ENCODE measurements at regions not wholly inside any gene's neighbourhood (a gene's known extent, or its start where the extent isn't known, plus 50 kb on each side); places are given as distances from the start of the nearest gene placed in this dataset.

- no peak overlapping the region for H3K4me3 ChIP-seq (ENCODE audit: low read depth, low read length, poor library complexity, severe bottlenecking)
- H4K20me1 ChIP-seq (ENCODE audit: insufficient read depth, low read length) = no peaks in the 10 kb centered on the region
- H3K27ac ChIP-seq (ENCODE audit: low read depth, low read length, poor library complexity, severe bottlenecking) = no peak overlapping the region
- no peak overlapping the region for H3K9ac ChIP-seq (ENCODE audit: low read length)
- no peaks in the 10 kb centered on the region for H3K4me1 ChIP-seq (ENCODE audit: insufficient read depth, low read length, severe bottlenecking)
- no peaks in the 10 kb centered on the region for H3K79me2 ChIP-seq (ENCODE audit: insufficient read depth, low read length)
- TF ChIP-seq, protein P1, sequence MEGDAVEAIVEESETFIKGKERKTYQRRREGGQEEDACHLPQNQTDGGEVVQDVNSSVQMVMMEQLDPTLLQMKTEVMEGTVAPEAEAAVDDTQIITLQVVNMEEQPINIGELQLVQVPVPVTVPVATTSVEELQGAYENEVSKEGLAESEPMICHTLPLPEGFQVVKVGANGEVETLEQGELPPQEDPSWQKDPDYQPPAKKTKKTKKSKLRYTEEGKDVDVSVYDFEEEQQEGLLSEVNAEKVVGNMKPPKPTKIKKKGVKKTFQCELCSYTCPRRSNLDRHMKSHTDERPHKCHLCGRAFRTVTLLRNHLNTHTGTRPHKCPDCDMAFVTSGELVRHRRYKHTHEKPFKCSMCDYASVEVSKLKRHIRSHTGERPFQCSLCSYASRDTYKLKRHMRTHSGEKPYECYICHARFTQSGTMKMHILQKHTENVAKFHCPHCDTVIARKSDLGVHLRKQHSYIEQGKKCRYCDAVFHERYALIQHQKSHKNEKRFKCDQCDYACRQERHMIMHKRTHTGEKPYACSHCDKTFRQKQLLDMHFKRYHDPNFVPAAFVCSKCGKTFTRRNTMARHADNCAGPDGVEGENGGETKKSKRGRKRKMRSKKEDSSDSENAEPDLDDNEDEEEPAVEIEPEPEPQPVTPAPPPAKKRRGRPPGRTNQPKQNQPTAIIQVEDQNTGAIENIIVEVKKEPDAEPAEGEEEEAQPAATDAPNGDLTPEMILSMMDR (IDR thresholded peaks at IDR 0.05; ENCODE audit: low read length) = no peak
- no peak for TF ChIP-seq EZH2 (IDR thresholded peaks at IDR 0.05; ENCODE audit: borderline replicate concordance, low read length)
- no peak overlapping the region for H3K4me2 ChIP-seq (ENCODE audit: low read length)
- no peaks in the 10 kb centered on the region for H3K27me3 ChIP-seq (ENCODE audit: insufficient read depth, low read length)
- no peak overlapping the region for H2AFZ ChIP-seq (ENCODE audit: low read length)
- no peaks in the 10 kb centered on the region for H3K36me3 ChIP-seq (ENCODE audit: insufficient read depth, low read length)
- no peaks in the 10 kb centered on the region for H3F3A ChIP-seq (ENCODE audit: insufficient read depth, low read length)
- H3K9me2 ChIP-seq (ENCODE audit: low read depth, low read length) = no peaks in the 10 kb centered on the region
- H3K9me3 ChIP-seq (ENCODE audit: low read length) = no peaks in the 10 kb centered on the region
Measured at GRCh38 chr7:19915596-19915995, 142.2 kb upstream of the TMEM196 start.

- H3K27ac ChIP-seq (ENCODE audit: low read depth, low read length, poor library complexity, severe bottlenecking) = no peak overlapping the region
- H3K4me3 ChIP-seq (ENCODE audit: low read depth, low read length, poor library complexity, severe bottlenecking) = no peak overlapping the region
- H3K9me3 ChIP-seq (ENCODE audit: low read length) = no peaks in the 10 kb centered on the region
- no peak overlapping the region for H3K9ac ChIP-seq (ENCODE audit: low read length)
- no peaks in the 10 kb centered on the region for H3K9me2 ChIP-seq (ENCODE audit: low read depth, low read length)
- no peaks in the 10 kb centered on the region for H4K20me1 ChIP-seq (ENCODE audit: insufficient read depth, low read length)
- TF ChIP-seq, protein P1 (IDR thresholded peaks at IDR 0.05; ENCODE audit: low read length) = no peak
- no peak for TF ChIP-seq EZH2 (IDR thresholded peaks at IDR 0.05; ENCODE audit: borderline replicate concordance, low read length)
- H3K27me3 ChIP-seq (ENCODE audit: insufficient read depth, low read length) = no peaks in the 10 kb centered on the region
- no peaks in the 10 kb centered on the region for H3K79me2 ChIP-seq (ENCODE audit: insufficient read depth, low read length)
- H3K4me1 ChIP-seq (ENCODE audit: insufficient read depth, low read length, severe bottlenecking) = no peaks in the 10 kb centered on the region
- H2AFZ ChIP-seq (ENCODE audit: low read length) = no peak overlapping the region
- H3K36me3 ChIP-seq (ENCODE audit: insufficient read depth, low read length) = no peaks in the 10 kb centered on the region
- no peaks in the 10 kb centered on the region for H3F3A ChIP-seq (ENCODE audit: insufficient read depth, low read length)
- no peak overlapping the region for H3K4me2 ChIP-seq (ENCODE audit: low read length)
Measured at GRCh38 chr7:19914866-19915265, 141.4 kb upstream of the TMEM196 start.

- TF ChIP-seq, protein P1 (IDR thresholded peaks at IDR 0.05; ENCODE audit: low read length) = no peak
- no peak for TF ChIP-seq EZH2 (IDR thresholded peaks at IDR 0.05; ENCODE audit: borderline replicate concordance, low read length)
- H3K9me2 ChIP-seq (ENCODE audit: low read depth, low read length) = no peaks in the 10 kb centered on the region
- H3K4me3 ChIP-seq (ENCODE audit: low read depth, low read length, poor library complexity, severe bottlenecking) = no peak overlapping the region
- H3K27me3 ChIP-seq (ENCODE audit: insufficient read depth, low read length) = no peaks in the 10 kb centered on the region
- no peak overlapping the region for H2AFZ ChIP-seq (ENCODE audit: low read length)
- H3K36me3 ChIP-seq (ENCODE audit: insufficient read depth, low read length) = no peaks in the 10 kb centered on the region
- no peaks in the 10 kb centered on the region for H3K79me2 ChIP-seq (ENCODE audit: insufficient read depth, low read length)
- no peak overlapping the region for H3K9ac ChIP-seq (ENCODE audit: low read length)
- H3F3A ChIP-seq (ENCODE audit: insufficient read depth, low read length) = no peaks in the 10 kb centered on the region
- H3K4me1 ChIP-seq (ENCODE audit: insufficient read depth, low read length, severe bottlenecking) = no peaks in the 10 kb centered on the region
- no peak overlapping the region for H3K27ac ChIP-seq (ENCODE audit: low read depth, low read length, poor library complexity, severe bottlenecking)
- no peaks in the 10 kb centered on the region for H4K20me1 ChIP-seq (ENCODE audit: insufficient read depth, low read length)
- H3K4me2 ChIP-seq (ENCODE audit: low read length) = no peak overlapping the region
- no peaks in the 10 kb centered on the region for H3K9me3 ChIP-seq (ENCODE audit: low read length)
Measured at GRCh38 chr7:19900118-19900517, 126.7 kb upstream of the TMEM196 start.
